Fibroblast of pulmonary artery (primary cell): ENCODE measurements at regions not wholly inside any gene's neighbourhood (a gene's known extent, or its start where the extent isn't known, plus 50 kb on each side); places are given as distances from the start of the nearest gene placed in this dataset.

ENCODE experiments used
- DNase-seq: peaks from one replicate; pipeline ENCODE4 v3.0.0-alpha.2; 2010; ENCODE audit warnings: low read depth
- H3K4me3 ChIP-seq: replicated peaks from 2 replicates; pipeline ENCODE4 v1.5.1; 2011; ENCODE audit warnings: low read depth, mild to moderate bottlenecking, control low read depth, low read length, moderate library complexity
- TF ChIP-seq, protein P1 (sequence below): IDR thresholded peaks from 2 replicates; pipeline ENCODE4 v1.5.1; 2011; ENCODE audit warnings: mild to moderate bottlenecking, control low read depth, low read length, inconsistent platforms; ENCODE audit errors: missing control alignments

DNA sequence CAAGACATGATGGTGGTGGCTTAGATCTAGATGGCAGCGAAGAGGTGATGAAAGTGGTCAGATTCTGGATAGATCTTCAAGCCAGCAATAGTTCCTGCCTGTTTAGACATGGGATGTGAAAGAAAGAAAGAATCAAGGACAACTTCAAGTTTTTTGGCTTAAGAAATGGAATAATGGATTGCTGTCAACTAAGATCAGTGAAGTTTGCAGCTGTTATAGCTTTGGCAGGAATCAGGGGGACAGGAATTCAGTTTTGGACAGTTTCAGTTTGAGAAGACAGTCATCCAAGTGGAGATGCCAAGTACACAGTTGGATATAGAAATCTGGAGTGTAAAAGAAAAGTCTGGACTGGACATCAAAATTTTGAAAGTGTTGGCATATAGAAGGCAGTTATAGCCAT, 283.7 kb upstream of the PKDCC start:
- TF ChIP-seq, protein P1, sequence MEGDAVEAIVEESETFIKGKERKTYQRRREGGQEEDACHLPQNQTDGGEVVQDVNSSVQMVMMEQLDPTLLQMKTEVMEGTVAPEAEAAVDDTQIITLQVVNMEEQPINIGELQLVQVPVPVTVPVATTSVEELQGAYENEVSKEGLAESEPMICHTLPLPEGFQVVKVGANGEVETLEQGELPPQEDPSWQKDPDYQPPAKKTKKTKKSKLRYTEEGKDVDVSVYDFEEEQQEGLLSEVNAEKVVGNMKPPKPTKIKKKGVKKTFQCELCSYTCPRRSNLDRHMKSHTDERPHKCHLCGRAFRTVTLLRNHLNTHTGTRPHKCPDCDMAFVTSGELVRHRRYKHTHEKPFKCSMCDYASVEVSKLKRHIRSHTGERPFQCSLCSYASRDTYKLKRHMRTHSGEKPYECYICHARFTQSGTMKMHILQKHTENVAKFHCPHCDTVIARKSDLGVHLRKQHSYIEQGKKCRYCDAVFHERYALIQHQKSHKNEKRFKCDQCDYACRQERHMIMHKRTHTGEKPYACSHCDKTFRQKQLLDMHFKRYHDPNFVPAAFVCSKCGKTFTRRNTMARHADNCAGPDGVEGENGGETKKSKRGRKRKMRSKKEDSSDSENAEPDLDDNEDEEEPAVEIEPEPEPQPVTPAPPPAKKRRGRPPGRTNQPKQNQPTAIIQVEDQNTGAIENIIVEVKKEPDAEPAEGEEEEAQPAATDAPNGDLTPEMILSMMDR, result no peak
- DNase-seq, result no peak
- H3K4me3 ChIP-seq, result no peak overlapping the region

DNA sequence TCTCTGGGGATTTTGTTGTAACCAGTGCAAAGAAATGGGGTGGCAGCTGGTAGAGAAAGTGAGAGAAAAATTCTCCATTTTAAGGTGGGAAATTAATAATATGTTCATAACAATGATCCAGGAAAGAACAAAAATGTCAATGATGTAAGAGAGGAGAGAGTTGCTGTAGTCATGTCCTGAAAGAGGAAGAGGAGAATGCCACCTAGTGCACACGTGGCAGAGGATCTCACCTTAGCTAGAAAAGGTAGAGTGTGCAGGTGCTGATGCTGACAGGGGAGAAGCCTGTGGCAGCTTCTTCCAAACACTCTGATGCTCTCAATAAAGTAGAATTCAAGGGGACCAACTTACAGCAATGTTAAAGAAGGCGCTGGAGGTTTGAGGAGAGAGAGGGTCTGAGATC, 282.9 kb upstream of the PKDCC start:
- DNase-seq, result no peak
- H3K4me3 ChIP-seq, result no peak overlapping the region
- TF ChIP-seq, protein P1, result no peak

DNA sequence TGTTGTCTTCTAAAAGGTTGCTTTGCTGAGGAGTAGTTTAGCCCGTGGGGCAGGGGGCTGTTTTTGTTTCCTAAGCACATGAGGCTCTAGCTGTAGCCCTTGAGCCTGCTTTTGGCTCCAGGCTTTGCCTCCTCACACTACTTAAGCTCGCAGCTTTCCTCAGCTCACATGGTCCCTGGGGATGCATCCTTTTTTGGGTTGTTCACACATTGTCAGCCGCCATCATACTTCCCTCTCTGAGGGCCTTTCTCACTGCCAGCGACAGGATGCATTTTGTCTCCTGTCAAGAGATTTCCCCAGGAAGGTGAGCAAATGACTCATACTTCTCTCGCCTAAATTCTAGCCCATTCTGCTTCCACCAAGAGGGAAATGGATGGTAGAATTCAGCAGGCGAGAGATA, 279.5 kb upstream of the PKDCC start:
- no peak overlapping the region for H3K4me3 ChIP-seq
- TF ChIP-seq, protein P1, result no peak
- no peak for DNase-seq

DNA sequence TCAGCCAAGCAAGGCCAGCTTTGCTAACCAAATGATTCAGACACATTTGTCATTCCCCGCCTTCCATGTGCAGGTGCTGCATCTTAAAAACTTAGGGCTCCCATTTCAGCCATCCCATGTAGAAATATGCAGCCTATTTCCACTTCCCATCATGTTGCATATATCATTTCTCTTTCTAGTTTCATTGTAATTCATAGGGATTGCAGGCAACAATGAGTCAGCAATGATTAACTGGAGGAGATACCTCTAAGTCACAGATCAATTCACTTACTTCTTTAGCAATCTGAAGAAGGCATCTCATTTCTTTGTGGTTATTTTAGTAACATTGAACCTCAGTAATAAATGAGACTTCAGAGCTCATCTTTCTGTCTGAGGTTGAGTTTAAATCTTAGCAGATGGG, 276.1 kb upstream of the PKDCC start:
- DNase-seq, result no peak

DNA sequence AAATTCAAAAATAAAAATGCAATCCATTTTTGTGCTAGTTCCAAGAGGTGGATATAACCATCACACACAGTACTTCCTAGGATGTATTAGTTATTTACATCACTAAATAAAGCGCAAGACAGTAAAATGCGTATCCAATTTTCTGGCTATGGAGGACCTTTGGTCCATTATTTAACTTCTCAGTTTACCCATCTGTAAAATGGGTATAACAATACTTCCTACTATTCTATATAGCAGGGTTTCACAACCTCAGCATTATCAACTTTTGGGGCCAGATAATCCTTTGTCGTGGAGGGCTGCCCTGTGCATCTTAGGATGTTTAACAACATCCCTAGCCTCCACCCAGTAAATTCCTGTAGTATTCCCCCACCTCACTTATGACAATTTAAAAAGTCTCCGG, 275.1 kb upstream of the PKDCC start:
- TF ChIP-seq, protein P1, result no peak
- no peak for DNase-seq

More for the DNA sequence above, 276.1 kb upstream of the PKDCC start:
- TF ChIP-seq, protein P1, result no peak
- H3K4me3 ChIP-seq, result no peak overlapping the region

DNA sequence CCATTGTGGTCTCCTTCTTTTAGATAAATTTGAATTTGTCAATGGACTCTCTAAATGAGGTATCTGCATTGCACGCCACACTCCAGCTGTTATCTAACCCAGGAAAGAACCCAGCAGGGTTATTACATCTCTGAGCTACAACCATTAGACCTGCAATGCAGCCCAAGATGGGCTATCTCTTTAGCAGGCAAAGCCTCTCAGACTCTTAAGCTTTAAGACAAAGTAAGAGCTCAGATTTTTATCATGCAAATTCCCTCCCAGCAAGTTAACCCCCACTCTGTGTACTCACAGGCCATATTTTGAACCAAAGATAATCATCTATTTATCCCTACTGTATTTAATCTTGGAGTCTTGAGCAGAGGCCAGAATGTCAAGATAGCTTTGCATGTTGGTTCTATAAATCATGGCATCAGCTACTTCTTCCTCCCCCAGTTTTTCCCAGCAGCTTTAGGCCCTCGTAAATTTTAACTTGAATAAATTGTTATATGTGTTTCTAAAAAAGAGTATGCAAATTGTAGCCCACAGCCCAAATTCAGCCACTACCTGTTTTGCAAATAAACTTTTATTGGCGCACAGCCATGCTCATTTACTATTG, 273.7 kb upstream of the PKDCC start:
- H3K4me3 ChIP-seq, result no peak overlapping the region
- TF ChIP-seq, protein P1, result no peak
- no peak for DNase-seq

More for the DNA sequence above, 275.1 kb upstream of the PKDCC start:
- no peak overlapping the region for H3K4me3 ChIP-seq

DNA sequence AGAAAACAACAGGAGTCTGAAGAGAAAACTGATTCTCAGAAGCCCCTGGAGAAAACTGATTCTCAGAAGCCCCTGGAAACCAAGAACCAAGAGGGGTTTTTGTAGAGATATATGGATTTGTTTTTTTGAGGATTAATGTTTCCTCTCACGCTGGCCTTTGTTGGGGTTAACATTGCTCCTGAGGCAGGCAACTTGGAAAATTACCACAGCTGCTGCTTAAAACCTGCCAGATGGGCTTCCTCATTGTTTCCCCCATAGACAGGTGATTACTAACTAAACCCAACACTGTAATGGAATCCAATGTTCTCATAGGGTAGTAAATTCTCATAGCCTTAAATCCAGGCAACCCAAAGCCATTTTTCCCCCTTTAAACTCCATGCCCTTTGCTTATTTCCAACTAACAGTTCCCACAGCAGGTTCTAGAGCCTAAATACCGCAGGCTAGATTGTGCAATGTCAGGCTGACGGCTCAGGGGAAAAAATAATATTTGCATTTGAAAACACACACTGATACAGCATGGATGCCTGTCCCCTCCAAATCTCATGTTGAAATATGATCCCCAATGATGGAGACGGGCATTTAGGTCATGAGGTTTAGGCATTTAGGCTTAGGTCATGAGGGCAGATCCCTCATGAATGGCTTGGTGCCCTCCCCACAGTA, 272.3 kb upstream of the PKDCC start:
- H3K4me3 ChIP-seq, result no peak overlapping the region
- DNase-seq, result no peak
- TF ChIP-seq, protein P1, result no peak
